Endothelial cell of umbilical vein (primary cell): ENCODE measurements at regions not wholly inside any gene's neighbourhood (a gene's known extent, or its start where the extent isn't known, plus 50 kb on each side); places are given as distances from the start of the nearest gene placed in this dataset.

ENCODE experiments used
- BruUV-seq: library from RNA; stranded (reverse); fragments of 400-500 nt; replicated peaks from 2 replicates; lab custom pipeline; 2021; lab: Mats Ljungman, UMichigan
- CTCF ChIA-PET: fragments of 300-600, 350-600 bp; sonication (Branson Sonifier 250); formaldehyde crosslinking; loops from one replicate; lab custom pipeline; 2021; ENCODE audit warnings: antibody characterized with exemption, inconsistent platforms; lab: Charles Lee
- POLR2A ChIA-PET: fragments of 300-600, 350-600 bp; sonication (Branson Sonifier 250); formaldehyde crosslinking; loops from one replicate; lab custom pipeline; 2021; ENCODE audit warnings: antibody characterized with exemption, inconsistent platforms; lab: Charles Lee
- DNase-seq: peaks from one replicate; pipeline ENCODE4 v3.0.0-alpha.2; 2011; ENCODE audit warnings: low read depth, low spot score
- FAIRE-seq: peaks from 2 replicates; lab custom pipeline; 2011; peaks lifted over from hg19 to GRCh38; lab: Jason Lieb, UNC
- H2AFZ ChIP-seq: 2 replicates; pipeline ENCODE4 v1.6.0; 2012; ENCODE audit warnings: low read depth, low read length, control low read depth, inconsistent platforms
- H3K27ac ChIP-seq: 2 replicates; pipeline ENCODE4 v1.5.1; 2011; ENCODE audit warnings: low read depth, mild to moderate bottlenecking, control low read depth, low read length, moderate library complexity; ENCODE audit not compliant: insufficient read depth
- H3K27me3 ChIP-seq, 2 experiments: 2 replicates each; pipeline versions ENCODE4 v1.6.0 to v1.6.1; 2011; ENCODE audit warnings: low read length in 2 of 2, mixed read lengths in 1 of 2; ENCODE audit not compliant: control insufficient read depth in 2 of 2, insufficient read depth in 2 of 2
- H3K36me3 ChIP-seq, 2 experiments: 2 replicates in 1 of 2; 3 replicates in 1 of 2; pipeline ENCODE4 v1.5.1; 2011; ENCODE audit warnings: low read length in 2 of 2, mild to moderate bottlenecking in 1 of 2, moderate library complexity in 1 of 2; ENCODE audit not compliant: control insufficient read depth in 2 of 2, insufficient read depth in 2 of 2; ENCODE audit errors: extremely low read depth in 1 of 2
- H3K4me1 ChIP-seq: 3 replicates; pipeline ENCODE4 v1.5.1; 2011; ENCODE audit warnings: mild to moderate bottlenecking, low read length; ENCODE audit not compliant: control insufficient read depth, insufficient read depth; ENCODE audit errors: extremely low read depth
- H3K4me2 ChIP-seq: 2 replicates; pipeline ENCODE4 v1.6.1; 2011; ENCODE audit warnings: low read length, control low read depth, mixed read lengths; ENCODE audit not compliant: insufficient read depth
- H3K4me3 ChIP-seq, 3 experiments: fragments of 200-600 bp in 1 of 3; sonication (generic), shearing (Covaris generic) in 1 of 3; replicated peaks in 1 of 3; 2 replicates each; pipeline ENCODE4 v1.5.1; 2011 to 2016; ENCODE audit warnings: control low read depth in 3 of 3, low read length in 3 of 3, mild to moderate bottlenecking in 2 of 3, inconsistent platforms in 1 of 3, low read depth in 1 of 3, moderate library complexity in 1 of 3; ENCODE audit not compliant: insufficient read depth in 1 of 3
- H3K79me2 ChIP-seq: 2 replicates; pipeline ENCODE4 v1.6.0; 2012; ENCODE audit warnings: low read length, inconsistent platforms; ENCODE audit not compliant: control insufficient read depth, insufficient read depth
- H3K9ac ChIP-seq: replicated peaks from 2 replicates; pipeline ENCODE3; 2011; ENCODE audit warnings: low read length, control low read depth; ENCODE audit not compliant: insufficient read depth; ENCODE audit errors: extremely low read depth
- H3K9me1 ChIP-seq: replicated peaks from 3 replicates; pipeline ENCODE4 v1.6.0; 2011; ENCODE audit warnings: mild to moderate bottlenecking, low read length; ENCODE audit not compliant: control insufficient read depth, insufficient read depth; ENCODE audit errors: extremely low read depth
- H3K9me3 ChIP-seq: replicated peaks from 2 replicates; pipeline ENCODE4 v1.5.1; 2012; ENCODE audit warnings: low read length, inconsistent platforms; ENCODE audit not compliant: control insufficient read depth, insufficient read depth
- H4K20me1 ChIP-seq: replicated peaks from 2 replicates; pipeline ENCODE3; 2011; ENCODE audit warnings: mild to moderate bottlenecking, low read length; ENCODE audit not compliant: control insufficient read depth, insufficient read depth; ENCODE audit errors: extremely low read depth
- CTCF ChIP-seq, 2 donors: IDR thresholded peaks; 1 replicate in 1 of 2; 2 replicates in 1 of 2; pipeline ENCODE4 v1.5.1; 2011; ENCODE audit warnings: low read length in 2 of 2, mild to moderate bottlenecking in 2 of 2, moderate library complexity in 2 of 2, control low read depth in 1 of 2, inconsistent platforms in 1 of 2, low read depth in 1 of 2; ENCODE audit not compliant: insufficient read depth in 1 of 2; ENCODE audit errors: extremely low read depth in 1 of 2
- EZH2 ChIP-seq: IDR thresholded peaks from 2 replicates; pipeline ENCODE4 v1.6.1; 2012; ENCODE audit warnings: borderline replicate concordance, low read depth, mild to moderate bottlenecking, moderate library complexity, low read length, inconsistent platforms; ENCODE audit not compliant: severe bottlenecking
- FOS ChIP-seq: IDR thresholded peaks from 2 replicates; pipeline ENCODE4 v1.6.1; 2011; ENCODE audit warnings: mild to moderate bottlenecking, low read length, moderate library complexity, borderline replicate concordance; ENCODE audit not compliant: insufficient read depth
- GATA2 ChIP-seq: IDR thresholded peaks from 2 replicates; pipeline ENCODE4 v1.7.0; 2011; ENCODE audit warnings: low read depth, mild to moderate bottlenecking, moderate library complexity, mixed read lengths, low read length; ENCODE audit not compliant: insufficient read length, insufficient read depth
- JUN ChIP-seq: IDR thresholded peaks from 2 replicates; pipeline ENCODE4 v1.6.1; 2011; ENCODE audit warnings: borderline replicate concordance, low read depth; ENCODE audit not compliant: insufficient read length, insufficient read depth
- MAX ChIP-seq: IDR thresholded peaks from 2 replicates; pipeline ENCODE4 v1.6.1; 2011; ENCODE audit not compliant: insufficient read depth, insufficient read length
- MYC ChIP-seq: IDR thresholded peaks from one replicate; pipeline ENCODE4 v1.6.1; 2011; ENCODE audit warnings: mild to moderate bottlenecking, low read depth, low read length
- POLR2A ChIP-seq: IDR thresholded peaks from 2 replicates; pipeline ENCODE4 v1.6.1; 2012; ENCODE audit warnings: low read depth, mild to moderate bottlenecking, control low read depth, low read length
- POLR2AphosphoS5 ChIP-seq: IDR thresholded peaks from 2 replicates; pipeline ENCODE4 v1.6.1; 2012; ENCODE audit warnings: low read depth, mild to moderate bottlenecking, control low read depth, low read length, moderate library complexity; ENCODE audit not compliant: insufficient read depth
- dilution Hi-C: fragments of 300-500 bp; cut with MboI; formaldehyde crosslinking; loops from one replicate; pipeline ENCODE4 v1.15.0; 2019; ENCODE audit warnings: low sequenced_read_pairs; ENCODE audit not compliant: extremely low pct_ligation_motif_present
- intact Hi-C: fragments of 100-400 bp; cut with micrococcal nuclease; formaldehyde crosslinking; loops from one replicate; pipeline ENCODE4 v1.10.0; 2022

DNA sequence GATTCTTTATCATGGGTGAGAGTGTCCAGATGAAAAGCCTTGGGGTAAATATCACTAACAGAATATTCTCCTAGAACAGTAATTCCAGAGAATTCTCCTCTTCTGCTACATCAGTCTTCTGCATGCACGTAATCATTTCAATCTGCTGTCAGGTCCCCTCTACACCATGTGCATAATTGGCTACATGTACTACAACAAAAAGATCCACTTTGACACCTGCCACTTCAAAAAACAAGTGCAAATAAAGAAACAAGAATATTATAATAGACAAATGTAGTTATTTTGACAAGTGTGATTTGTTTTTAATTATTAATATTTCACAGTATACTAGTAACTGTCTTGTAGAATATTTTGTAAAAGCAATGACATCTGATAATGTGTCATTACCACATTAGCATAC is 154.2 kb downstream of the SAMD5 start:
- Histone ChIP-seq H3K4me3 (no peak overlapping the region), H3K36me3 (no peaks in the 10 kb centered on the region), H2AFZ (no peak overlapping the region), H3K27me3 (no peaks in the 10 kb centered on the region), H4K20me1 (no peaks in the 10 kb centered on the region), H3K4me1 (no peaks in the 10 kb centered on the region), H3K79me2 (no peaks in the 10 kb centered on the region), H3K9ac (no peak overlapping the region), H3K9me1 (no peaks in the 10 kb centered on the region), H3K4me2 (no peak overlapping the region), H3K27ac (no peak overlapping the region), H3K9me3 (no peaks in the 10 kb centered on the region)
- no TSS peak for BruUV-seq
- ChIA-PET POLR2A (no interaction called here), CTCF (no interaction called here)
- no peak for TF ChIP-seq JUN
- no peak for TF ChIP-seq GATA2
- TF ChIP-seq MAX = no peak
- TF ChIP-seq CTCF (IDR thresholded peaks at IDR 0.05; ENCODE audit: extremely low read depth in 1 of 2, insufficient read depth in 1 of 2, low read depth in 1 of 2, low read length in 2 of 2) = no peak
- TF ChIP-seq MYC = no peak
- TF ChIP-seq EZH2 = no peak
- TF ChIP-seq POLR2A = no peak
- no peak for TF ChIP-seq POLR2AphosphoS5
- no peak for TF ChIP-seq FOS
- DNase-seq = no peak
- intact Hi-C loops (no loop called here), dilution Hi-C loops (no loop called here)
- no peak for FAIRE-seq
